RWPE2 (cell line): ENCODE measurements at regions not wholly inside any gene's neighbourhood (a gene's known extent, or its start where the extent isn't known, plus 50 kb on each side); places are given as distances from the start of the nearest gene placed in this dataset.
"Not testable (repeated sequence)": the region's sequence is repeated elsewhere in the genome, so short reads cannot be mapped to it uniquely, and the experiment has no call there.

Experiments used
- ATAC-seq: fragments of 200-7000 bp; cut with Tn5 transposase; 3 replicates; pipeline ENCODE4 v1.9.1; 2021; ENCODE audit warnings: low read depth
- DNase-seq: peaks from one replicate; pipeline ENCODE4 v3.0.0-alpha.2; 2020; ENCODE audit warnings: low spot score
- H3K27ac ChIP-seq: fragments of 450-650 bp; 2 replicates; pipeline ENCODE4 v1.5.1; 2017; ENCODE audit warnings: mild to moderate bottlenecking; ENCODE audit not compliant: poor library complexity, severe bottlenecking
- H3K27me3 ChIP-seq: fragments of 250-450 bp; sonication (Bioruptor Pico); 2 replicates; pipeline ENCODE4 v1.5.1; 2021; ENCODE audit warnings: mild to moderate bottlenecking, moderate library complexity; ENCODE audit not compliant: insufficient read depth, poor library complexity, severe bottlenecking
- H3K36me3 ChIP-seq: fragments of 250-450 bp; sonication (Bioruptor Pico); 2 replicates; pipeline ENCODE4 v1.5.1; 2020; ENCODE audit warnings: low read depth, mild to moderate bottlenecking, moderate library complexity
- H3K4me1 ChIP-seq: fragments of 250-450 bp; sonication (Bioruptor Pico); 2 replicates; pipeline ENCODE4 v1.5.1; 2021; ENCODE audit warnings: mild to moderate bottlenecking, moderate library complexity; ENCODE audit not compliant: insufficient read depth, poor library complexity, severe bottlenecking
- H3K4me3 ChIP-seq: fragments of 250-450 bp; sonication (Bioruptor Pico); 2 replicates; pipeline ENCODE4 v1.5.1; 2021; ENCODE audit warnings: mild to moderate bottlenecking, moderate library complexity; ENCODE audit not compliant: severe bottlenecking
- H3K9me3 ChIP-seq: fragments of 250-450 bp; sonication (Bioruptor Pico); 2 replicates; pipeline ENCODE4 v1.5.1; 2021; ENCODE audit warnings: mild to moderate bottlenecking, moderate library complexity; ENCODE audit not compliant: severe bottlenecking
- CTCF ChIP-seq: fragments of 450-650 bp; IDR thresholded peaks from one replicate; pipeline ENCODE4 v1.5.1; 2017; ENCODE audit warnings: mild to moderate bottlenecking, moderate library complexity; ENCODE audit not compliant: poor library complexity, severe bottlenecking

- peak; percentile 48 for TF ChIP-seq CTCF
- Histone ChIP-seq H3K36me3 (no peaks in the 10 kb centered on the region), H3K27me3 (no peaks in the 10 kb centered on the region), H3K4me3 (no peak overlapping the region), H3K4me1 (no peaks in the 10 kb centered on the region), H3K9me3 (no peaks in the 10 kb centered on the region), H3K27ac (no peak overlapping the region)
- DNase-seq (no peak), ATAC-seq (peak; percentile 57; the same call in 2 of the 3 replicates)
Observed at GRCh38 chr4:141860974-141861373, 224.6 kb downstream of the IL15 start.

GRCh38 chr4:141870152-141870551 lies 233.8 kb downstream of the IL15 start:
- Histone ChIP-seq H3K36me3 (no peaks in the 10 kb centered on the region), H3K4me1 (no peaks in the 10 kb centered on the region), H3K27ac (no peak overlapping the region), H3K4me3 (no peak overlapping the region), H3K9me3 (no peaks in the 10 kb centered on the region), H3K27me3 (no peaks in the 10 kb centered on the region)
- DNase-seq (no peak), ATAC-seq (no peak)
- TF ChIP-seq CTCF: no peak

GRCh38 chr4:141871086-141871770 lies 234.8 kb downstream of the IL15 start:
- Histone ChIP-seq H3K4me1 (no peaks in the 10 kb centered on the region), H3K36me3 (no peaks in the 10 kb centered on the region), H3K27ac (no peak overlapping the region), H3K9me3 (no peaks in the 10 kb centered on the region), H3K4me3 (no peak overlapping the region), H3K27me3 (no peaks in the 10 kb centered on the region)
- no peak for TF ChIP-seq CTCF
- ATAC-seq: no peak
- no peak for DNase-seq

- H3K9me3 ChIP-seq, H3K36me3 ChIP-seq, H3K27me3 ChIP-seq, DNase-seq, H3K27ac ChIP-seq, H3K4me1 ChIP-seq, ATAC-seq, H3K4me3 ChIP-seq: not testable (repeated sequence)
Observed at GRCh38 chr4:141882650-141883049, 246.3 kb downstream of the IL15 start.

- ATAC-seq (no peak), DNase-seq (no peak)
- Histone ChIP-seq H3K4me1 (no peaks in the 10 kb centered on the region), H3K36me3 (no peaks in the 10 kb centered on the region), H3K27me3 (no peaks in the 10 kb centered on the region), H3K27ac (no peak overlapping the region), H3K4me3 (no peak overlapping the region), H3K9me3 (no peaks in the 10 kb centered on the region)
- no peak for TF ChIP-seq CTCF
Observed at GRCh38 chr4:141884070-141884469, 247.7 kb downstream of the IL15 start.
